ENCODE measurements at regions not wholly inside any gene's neighbourhood (a gene's known extent, or its start where the extent isn't known, plus 50 kb on each side); places are given as distances from the start of the nearest gene placed in this dataset.
"Not testable (repeated sequence)": the region's sequence is repeated elsewhere in the genome, so short reads cannot be mapped to it uniquely, and the experiment has no call there.

- intact Hi-C loops (cut with DNase I; ENCODE audit: low total_unique reads): no loop called here
- no peaks in the 10 kb centered on the region for H3K9me3 ChIP-seq
- DNase-seq: no peak
- H3K36me3 ChIP-seq (ENCODE audit: low read depth, missing control alignments): no peaks in the 10 kb centered on the region
- 33 to 36% methylated on average over 3 of the region's 3 CpGs for WGBS, 2 donors
- H3K4me1 ChIP-seq: no peaks in the 10 kb centered on the region
- no peaks in the 10 kb centered on the region for H3K27me3 ChIP-seq
- TF ChIP-seq CTCF (IDR thresholded peaks at IDR 0.05) (peak in 1 of 3 experiments; percentile 29), POLR2A (IDR thresholded peaks at IDR 0.05) (no peak)
- H3K4me3 ChIP-seq: no peak overlapping the region
- H3K27ac ChIP-seq: no peak overlapping the region
Observed at GRCh38 chrX:66110112-66110511, 53.9 kb upstream of the HEPH start.

GRCh38 chrX:66107860-66108259 lies 56.2 kb upstream of the HEPH start:
- 73% methylated on average over 3 of the region's 4 CpGs; no CpG with 5 or more reads in 1 of the 2 donors for WGBS, 2 donors
- H3K9me3 ChIP-seq; H3K4me1 ChIP-seq; intact Hi-C loops (cut with DNase I; ENCODE audit: low total_unique reads); H3K36me3 ChIP-seq (ENCODE audit: low read depth, missing control alignments); H3K27ac ChIP-seq; H3K27me3 ChIP-seq; H3K4me3 ChIP-seq; DNase-seq: not testable (repeated sequence)

- H3K36me3 ChIP-seq (ENCODE audit: low read depth, missing control alignments); H3K9me3 ChIP-seq; H3K27ac ChIP-seq; H3K4me3 ChIP-seq; H3K4me1 ChIP-seq; H3K27me3 ChIP-seq; DNase-seq; intact Hi-C loops (cut with DNase I; ENCODE audit: low total_unique reads): not testable (repeated sequence)
- 57 to 75% methylated on average over 3 of the region's 3 CpGs for WGBS, 2 donors
Observed at GRCh38 chrX:66102398-66102797, 61.6 kb upstream of the HEPH start.

GRCh38 chrX:66098162-66098561 lies 58.3 kb upstream of the VSIG4 start:
- intact Hi-C loops (cut with DNase I; ENCODE audit: low total_unique reads): no loop called here
- TF ChIP-seq CTCF (IDR thresholded peaks at IDR 0.05): no peak
- TF ChIP-seq POLR2A (IDR thresholded peaks at IDR 0.05): no peak

GRCh38 chrX:66096987-66097386 lies 57.1 kb upstream of the VSIG4 start:
- H3K27me3 ChIP-seq; H3K36me3 ChIP-seq (ENCODE audit: low read depth, missing control alignments); H3K4me1 ChIP-seq; DNase-seq; H3K27ac ChIP-seq; H3K4me3 ChIP-seq; H3K9me3 ChIP-seq; intact Hi-C loops (cut with DNase I; ENCODE audit: low total_unique reads): not testable (repeated sequence)
- WGBS, 2 donors: 66 to 78% methylated on average over 16 of the region's 16 CpGs

More at GRCh38 chrX:66098162-66098561, 58.3 kb upstream of the VSIG4 start:
- H3K27me3 ChIP-seq: no peaks in the 10 kb centered on the region
- 62 to 80% methylated on average over 2 of the region's 2 CpGs for WGBS, 2 donors
- DNase-seq: no peak
- no peaks in the 10 kb centered on the region for H3K9me3 ChIP-seq
- no peaks in the 10 kb centered on the region for H3K4me1 ChIP-seq
- no peak overlapping the region for H3K27ac ChIP-seq
- no peak overlapping the region for H3K4me3 ChIP-seq
- H3K36me3 ChIP-seq (ENCODE audit: low read depth, missing control alignments): no peaks in the 10 kb centered on the region

GRCh38 chrX:66090004-66090403 lies 50.1 kb upstream of the VSIG4 start:
- intact Hi-C loops (cut with DNase I; ENCODE audit: low total_unique reads); H3K27me3 ChIP-seq; H3K9me3 ChIP-seq; H3K27ac ChIP-seq; H3K4me1 ChIP-seq; DNase-seq; H3K4me3 ChIP-seq; H3K36me3 ChIP-seq (ENCODE audit: low read depth, missing control alignments): not testable (repeated sequence)
